Suprapubic skin (tissue), 3 donors: ENCODE measurements at regions not wholly inside any gene's neighbourhood (a gene's known extent, or its start where the extent isn't known, plus 50 kb on each side); places are given as distances from the start of the nearest gene placed in this dataset.

Experiments used
- POLR2AphosphoS5 ChIP-seq, 3 donors: sonication (generic); formaldehyde crosslinking; IDR thresholded peaks; one replicate each; pipeline ENCODE4 v1.6.1; 2017; ENCODE audit warnings: antibody characterized with exemption in 3 of 3
- TF ChIP-seq, protein P1 (sequence below), 2 donors: fragments of 200-600 bp in 1 of 2; fragments of 450-650 bp in 1 of 2; sonication (generic) in 1 of 2; IDR thresholded peaks; one replicate each; pipeline ENCODE4 v1.5.1; 2016 to 2019; ENCODE audit warnings: antibody characterized with exemption in 2 of 2, mild to moderate bottlenecking in 1 of 2, moderate library complexity in 1 of 2

DNA sequence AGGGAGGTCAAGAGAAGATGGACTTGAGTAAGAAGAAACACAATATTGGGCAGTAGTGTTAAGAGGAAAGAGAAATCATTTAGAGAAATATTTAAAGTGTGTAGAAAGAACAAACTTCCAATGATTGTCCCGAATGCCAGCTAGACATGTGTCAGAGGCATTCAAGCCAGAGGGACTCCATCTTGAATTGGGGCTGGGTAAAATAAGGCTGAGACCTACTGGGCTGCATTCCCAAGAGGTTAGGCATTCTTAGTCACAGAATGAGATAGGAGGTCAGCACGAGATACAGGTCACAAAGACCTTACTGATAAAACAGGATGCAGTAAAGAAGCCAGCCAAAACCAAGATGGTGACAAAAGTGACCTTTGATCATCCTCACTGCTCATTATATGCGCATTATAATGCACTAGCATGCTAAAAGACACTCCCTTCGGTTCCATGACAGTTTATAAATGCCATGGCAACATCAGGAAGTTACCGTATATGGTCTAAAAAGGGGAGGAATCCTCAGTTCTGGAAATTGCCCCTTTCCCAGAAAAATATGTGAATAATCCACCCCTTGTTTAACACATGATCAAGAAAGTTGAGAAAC is 127.0 kb upstream of the IPO5 start:
- no peak for TF ChIP-seq POLR2AphosphoS5 (IDR thresholded peaks at IDR 0.05)
- TF ChIP-seq, protein P1, sequence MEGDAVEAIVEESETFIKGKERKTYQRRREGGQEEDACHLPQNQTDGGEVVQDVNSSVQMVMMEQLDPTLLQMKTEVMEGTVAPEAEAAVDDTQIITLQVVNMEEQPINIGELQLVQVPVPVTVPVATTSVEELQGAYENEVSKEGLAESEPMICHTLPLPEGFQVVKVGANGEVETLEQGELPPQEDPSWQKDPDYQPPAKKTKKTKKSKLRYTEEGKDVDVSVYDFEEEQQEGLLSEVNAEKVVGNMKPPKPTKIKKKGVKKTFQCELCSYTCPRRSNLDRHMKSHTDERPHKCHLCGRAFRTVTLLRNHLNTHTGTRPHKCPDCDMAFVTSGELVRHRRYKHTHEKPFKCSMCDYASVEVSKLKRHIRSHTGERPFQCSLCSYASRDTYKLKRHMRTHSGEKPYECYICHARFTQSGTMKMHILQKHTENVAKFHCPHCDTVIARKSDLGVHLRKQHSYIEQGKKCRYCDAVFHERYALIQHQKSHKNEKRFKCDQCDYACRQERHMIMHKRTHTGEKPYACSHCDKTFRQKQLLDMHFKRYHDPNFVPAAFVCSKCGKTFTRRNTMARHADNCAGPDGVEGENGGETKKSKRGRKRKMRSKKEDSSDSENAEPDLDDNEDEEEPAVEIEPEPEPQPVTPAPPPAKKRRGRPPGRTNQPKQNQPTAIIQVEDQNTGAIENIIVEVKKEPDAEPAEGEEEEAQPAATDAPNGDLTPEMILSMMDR (IDR thresholded peaks at IDR 0.05): no peak
